Naive thymus-derived CD8-positive, alpha-beta T cell (primary cell): ENCODE measurements at regions not wholly inside any gene's neighbourhood (a gene's known extent, or its start where the extent isn't known, plus 50 kb on each side); places are given as distances from the start of the nearest gene placed in this dataset.

ENCODE experiments used
- ATAC-seq, 2 donors: fragments of 150-1000 bp; cut with Tn5 transposase in 1 of 2; sonication (Bioruptor Pico), chemical (Tn5 transposase) in 1 of 2; 1 replicate in 1 of 2; 2 replicates in 1 of 2; pipeline ENCODE4 v1.10.0; 2021; ENCODE audit warnings: mild to moderate bottlenecking in 2 of 2, moderate library complexity in 2 of 2
- POLR2A ChIA-PET: fragments of 350-600 bp; sonication (Branson Sonifier 250); formaldehyde crosslinking; loops from one replicate; lab custom pipeline; 2021; ENCODE audit warnings: antibody characterized with exemption; lab: Charles Lee
- DNase-seq, 10 donors: peaks; one replicate each; pipeline versions ENCODE4 v3.0.0 to v3.0.0-alpha.2; 2020 to 2022
- H3K27ac Mint-ChIP-seq, 10 donors: one replicate each; pipeline ENCODE4 v1.8.0; 2020 to 2022; ENCODE audit warnings: mild to moderate bottlenecking in 10 of 10, mixed read lengths in 10 of 10, moderate library complexity in 4 of 10, inconsistent platforms in 1 of 10
- H3K27me3 Mint-ChIP-seq, 5 donors: one replicate each; pipeline ENCODE4 v1.8.0; 2021 to 2022; ENCODE audit warnings: mixed read lengths in 5 of 5
- H3K36me3 Mint-ChIP-seq, 3 donors: one replicate each; pipeline ENCODE4 v1.8.0; 2020 to 2022; ENCODE audit warnings: mixed read lengths in 3 of 3, mild to moderate bottlenecking in 2 of 3, inconsistent platforms in 1 of 3
- H3K4me1 Mint-ChIP-seq, 4 donors: one replicate each; pipeline ENCODE4 v1.8.0; 2021 to 2022; ENCODE audit warnings: mixed read lengths in 4 of 4
- H3K4me3 Mint-ChIP-seq, 10 donors: one replicate each; pipeline ENCODE4 v1.8.0; 2020 to 2022; ENCODE audit warnings: mild to moderate bottlenecking in 10 of 10, mixed read lengths in 10 of 10, moderate library complexity in 6 of 10, inconsistent platforms in 1 of 10
- H3K9me3 Mint-ChIP-seq, 9 donors: one replicate each; pipeline ENCODE4 v1.8.0; 2020 to 2022; ENCODE audit warnings: mixed read lengths in 9 of 9, mild to moderate bottlenecking in 3 of 9, inconsistent platforms in 1 of 9, moderate library complexity in 1 of 9

DNA sequence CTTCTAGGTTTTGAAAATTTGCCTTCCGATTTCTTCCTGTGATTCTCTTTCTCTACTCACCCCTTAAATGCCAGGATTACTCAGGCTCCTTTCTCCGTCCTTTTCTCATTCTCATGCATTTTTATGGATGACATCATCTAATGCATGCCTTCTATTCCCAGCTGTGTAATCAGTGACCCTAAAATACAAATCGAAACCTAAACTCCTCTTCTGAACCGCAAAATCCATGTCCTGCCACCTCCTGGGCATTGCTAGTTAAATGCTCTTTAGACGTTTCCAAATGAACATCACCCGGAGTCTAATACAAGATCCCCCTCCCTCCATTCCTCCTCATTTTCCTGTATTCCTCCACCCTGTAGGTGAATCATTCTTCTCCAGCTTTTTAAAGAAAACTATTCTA, 1703.1 kb upstream of the FLRT2 start:
- POLR2A ChIA-PET, result no interaction called here
- ATAC-seq (no peak), DNase-seq (no peak)
- H3K4me3 Mint-ChIP-seq, result no peak overlapping the region
- no peak overlapping the region for H3K27ac Mint-ChIP-seq
- no peaks in the 10 kb centered on the region for H3K4me1 Mint-ChIP-seq
- H3K36me3 Mint-ChIP-seq, result no peaks in the 10 kb centered on the region
- H3K27me3 Mint-ChIP-seq, result no peaks in the 10 kb centered on the region
- peaks cover 0 to 17% (median 8%) of the 10 kb centered on the region in 9 donors for H3K9me3 Mint-ChIP-seq

DNA sequence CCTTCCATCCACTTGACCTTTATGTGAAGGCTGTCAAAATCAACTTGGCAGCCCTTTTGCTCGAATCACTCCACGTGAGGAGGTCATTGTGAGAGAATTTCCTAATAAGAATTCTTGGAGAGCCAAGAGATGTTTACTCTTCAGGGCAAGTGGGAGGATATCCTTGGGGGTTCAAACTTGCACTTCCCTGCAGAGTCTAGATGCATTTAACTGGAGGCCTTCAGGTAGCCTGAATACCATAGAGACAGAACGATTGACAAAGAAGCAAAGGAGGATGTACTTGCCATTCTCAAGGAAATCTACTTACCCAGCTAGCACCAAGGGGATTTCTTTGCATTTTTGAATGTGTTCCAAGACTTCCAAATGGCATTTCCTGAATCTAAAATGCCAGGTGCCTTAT, 1702.6 kb upstream of the FLRT2 start:
- DNase-seq, result no peak
- Mint-ChIP-seq H3K9me3 (peaks cover 0 to 16% (median 8%) of the 10 kb centered on the region in 9 donors), H3K4me1 (no peaks in the 10 kb centered on the region), H3K4me3 (no peak overlapping the region), H3K36me3 (no peaks in the 10 kb centered on the region), H3K27me3 (no peaks in the 10 kb centered on the region), H3K27ac (no peak overlapping the region)
- POLR2A ChIA-PET, result no interaction called here
- ATAC-seq, result no peak

DNA sequence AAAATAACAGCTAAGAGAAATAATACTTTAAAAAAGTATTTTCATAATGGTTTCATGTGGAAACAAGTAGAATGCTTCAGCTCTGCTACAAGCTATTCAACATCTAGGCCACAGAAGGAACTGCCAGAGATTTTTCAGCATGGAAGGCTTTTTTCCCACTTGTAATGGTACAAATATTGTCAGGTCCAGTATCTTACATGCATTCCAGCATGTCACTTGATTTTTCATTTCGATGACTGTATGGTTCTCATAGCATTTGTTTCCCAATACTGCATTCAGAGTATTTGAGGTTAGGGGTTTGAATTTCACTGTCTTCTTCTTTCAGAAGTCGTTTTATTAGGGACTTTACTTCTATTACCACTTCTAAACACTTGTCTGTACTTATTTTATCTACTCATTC, 1701.5 kb upstream of the FLRT2 start:
- no peak for ATAC-seq
- POLR2A ChIA-PET, result no interaction called here
- H3K4me1 Mint-ChIP-seq, result no peaks in the 10 kb centered on the region

DNA sequence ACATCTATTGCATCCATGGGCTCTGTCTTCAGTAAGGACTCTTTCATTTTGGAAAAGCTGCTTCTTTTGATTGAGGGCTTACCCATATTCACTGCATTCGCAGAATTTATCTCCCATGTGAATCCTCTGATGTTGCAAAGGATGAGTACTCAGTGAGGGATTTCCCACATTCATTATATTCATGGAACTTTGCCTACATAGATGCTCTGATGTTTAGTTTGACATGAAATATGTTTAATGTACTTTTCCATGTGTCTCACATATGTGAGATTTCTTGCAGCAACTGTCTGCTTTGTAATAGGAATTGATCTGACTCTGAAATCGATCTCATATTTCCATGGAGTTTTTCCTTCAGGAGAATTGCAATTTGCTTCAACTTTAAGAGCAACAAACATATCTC, 1699.6 kb upstream of the FLRT2 start:
- Mint-ChIP-seq H3K4me1 (no peaks in the 10 kb centered on the region), H3K4me3 (no peak overlapping the region), H3K27ac (no peak overlapping the region), H3K27me3 (no peaks in the 10 kb centered on the region), H3K9me3 (peaks cover 0 to 15% (median 7%) of the 10 kb centered on the region in 9 donors), H3K36me3 (no peaks in the 10 kb centered on the region)
- no peak for DNase-seq
- ATAC-seq, result no peak
- POLR2A ChIA-PET, result no interaction called here

More for the DNA sequence above, 1701.5 kb upstream of the FLRT2 start:
- H3K9me3 Mint-ChIP-seq, result peaks cover 0 to 15% (median 8%) of the 10 kb centered on the region in 9 donors
- DNase-seq, result no peak
- H3K36me3 Mint-ChIP-seq, result no peaks in the 10 kb centered on the region
- no peak overlapping the region for H3K27ac Mint-ChIP-seq
- H3K27me3 Mint-ChIP-seq, result no peaks in the 10 kb centered on the region
- no peak overlapping the region for H3K4me3 Mint-ChIP-seq

DNA sequence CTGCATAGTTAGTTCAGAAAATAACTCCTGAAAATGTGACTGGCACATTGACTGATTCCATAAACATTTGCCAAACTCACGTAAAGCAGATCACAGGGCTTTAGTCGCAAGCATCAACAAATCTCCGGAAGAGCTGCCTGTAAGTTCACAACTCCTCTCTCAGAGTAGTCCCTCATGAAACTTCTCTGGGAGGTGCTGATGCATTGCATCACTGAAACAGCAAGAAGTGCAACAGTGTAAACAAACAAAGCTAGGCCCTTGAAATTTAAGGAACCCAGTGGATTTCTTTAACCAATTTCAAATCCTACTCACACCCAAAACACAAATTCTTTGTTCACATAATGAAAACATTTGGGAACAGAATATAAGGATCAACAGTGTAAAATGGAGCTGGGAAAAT, 1691.7 kb upstream of the FLRT2 start:
- no peaks in the 10 kb centered on the region for H3K27me3 Mint-ChIP-seq
- POLR2A ChIA-PET, result no interaction called here
- DNase-seq (no peak), ATAC-seq (no peak)
- H3K4me3 Mint-ChIP-seq, result no peak overlapping the region
- H3K4me1 Mint-ChIP-seq, result no peaks in the 10 kb centered on the region
- no peaks in the 10 kb centered on the region for H3K36me3 Mint-ChIP-seq
- H3K9me3 Mint-ChIP-seq, result peaks cover 2 to 33% (median 13%) of the 10 kb centered on the region in 9 donors
- H3K27ac Mint-ChIP-seq, result no peak overlapping the region

DNA sequence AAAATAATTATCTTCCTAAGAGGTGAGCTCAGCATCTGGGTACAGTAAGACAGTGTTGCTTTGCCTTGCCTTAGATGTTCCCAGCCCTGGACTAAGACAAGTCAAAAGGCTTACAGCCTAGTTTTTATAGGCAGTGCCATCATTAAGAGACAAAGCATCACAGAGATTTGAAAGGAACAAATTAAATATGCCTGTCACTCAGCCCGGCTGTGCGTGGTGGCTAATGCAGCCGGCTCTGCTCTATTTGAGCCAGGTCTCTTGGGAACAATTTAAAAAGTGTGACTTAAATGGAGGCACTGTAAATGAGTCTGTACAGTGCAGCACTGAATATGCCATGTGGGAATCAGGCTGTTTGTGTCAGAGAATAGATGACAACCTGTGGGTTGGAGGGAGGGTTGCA, 1687.4 kb upstream of the FLRT2 start:
- POLR2A ChIA-PET, result no interaction called here
- no peaks in the 10 kb centered on the region for H3K36me3 Mint-ChIP-seq
- no peak overlapping the region for H3K4me3 Mint-ChIP-seq
- DNase-seq, result no peak
- no peak overlapping the region for H3K27ac Mint-ChIP-seq
- no peak for ATAC-seq
- peaks cover 0 to 33% (median 11%) of the 10 kb centered on the region in 9 donors for H3K9me3 Mint-ChIP-seq
- H3K27me3 Mint-ChIP-seq, result no peaks in the 10 kb centered on the region
- H3K4me1 Mint-ChIP-seq, result no peaks in the 10 kb centered on the region

DNA sequence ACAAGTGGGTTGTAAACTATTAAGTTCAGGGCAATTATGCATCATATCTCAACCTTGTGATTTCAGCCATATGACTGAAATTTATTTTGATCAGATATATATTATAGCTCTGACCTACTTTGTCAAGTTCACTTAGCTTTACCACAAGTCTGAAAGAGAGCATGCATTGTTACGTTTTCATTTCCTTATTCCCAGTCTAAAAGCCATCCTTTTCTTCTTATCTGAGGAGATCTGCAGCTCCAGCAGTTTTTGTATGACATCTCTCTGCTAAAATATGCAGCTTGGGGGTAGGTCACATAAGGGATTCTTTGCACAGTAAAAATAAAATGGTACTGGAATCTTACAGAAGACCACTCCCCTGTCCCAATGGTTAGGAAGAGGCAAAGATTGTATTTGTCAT, 1682.8 kb upstream of the FLRT2 start:
- DNase-seq (no peak), ATAC-seq (no peak)
- Mint-ChIP-seq H3K27ac (no peak overlapping the region), H3K9me3 (peaks cover 1 to 14% (median 5%) of the 10 kb centered on the region in 9 donors), H3K4me1 (no peaks in the 10 kb centered on the region), H3K36me3 (no peaks in the 10 kb centered on the region), H3K4me3 (no peak overlapping the region), H3K27me3 (no peaks in the 10 kb centered on the region)
- POLR2A ChIA-PET, result no interaction called here

DNA sequence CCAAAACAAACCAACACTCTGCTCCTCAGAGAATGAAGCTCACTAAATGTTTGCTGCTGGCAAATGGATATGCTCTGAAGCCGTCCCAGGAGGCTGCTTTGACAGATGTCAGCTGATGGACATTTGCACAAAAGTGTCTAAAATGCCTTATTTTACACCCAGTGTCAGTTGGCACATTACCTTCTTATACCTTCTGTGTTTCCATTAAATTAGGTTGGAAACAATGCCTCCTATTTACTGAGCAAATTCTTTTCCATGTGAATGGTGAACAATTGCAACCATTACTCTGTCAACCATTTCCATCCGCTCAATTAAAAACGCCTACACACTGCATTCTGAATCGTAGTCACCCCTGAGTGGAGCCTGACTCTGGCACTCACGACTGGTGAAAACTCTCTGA, 1679.9 kb upstream of the FLRT2 start:
- Mint-ChIP-seq H3K4me3 (no peak overlapping the region), H3K27me3 (no peaks in the 10 kb centered on the region), H3K27ac (no peak overlapping the region), H3K4me1 (no peaks in the 10 kb centered on the region), H3K9me3 (peaks cover 0 to 19% (median 9%) of the 10 kb centered on the region in 9 donors), H3K36me3 (no peaks in the 10 kb centered on the region)
- DNase-seq, result no peak
- no peak for ATAC-seq
- POLR2A ChIA-PET, result no interaction called here

DNA sequence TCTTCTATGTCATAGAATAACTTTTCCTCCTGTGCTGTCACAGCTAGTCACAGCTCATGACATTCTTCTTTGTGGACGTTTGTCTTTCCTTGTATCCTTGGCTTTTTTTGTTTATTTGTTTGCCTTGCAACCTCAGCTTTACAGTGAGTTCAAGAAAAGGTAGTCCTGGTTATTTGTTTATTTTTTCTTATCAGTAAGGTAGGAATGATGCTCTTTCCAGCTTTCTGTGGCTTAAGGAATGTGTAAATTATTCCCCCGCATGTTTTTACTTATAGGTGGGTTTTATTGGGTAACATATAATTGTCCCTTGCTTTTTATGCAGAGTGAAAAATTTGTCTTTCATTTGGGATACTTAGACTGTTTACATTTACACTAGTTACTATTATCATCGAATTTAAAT, 1673.6 kb upstream of the FLRT2 start:
- peaks cover 0 to 8% (median 0%) of the 10 kb centered on the region in 3 donors for H3K36me3 Mint-ChIP-seq
- H3K4me1 Mint-ChIP-seq, result no peaks in the 10 kb centered on the region
- no peak overlapping the region for H3K4me3 Mint-ChIP-seq
- no peak for DNase-seq
- peaks cover 0 to 33% (median 23%) of the 10 kb centered on the region in 9 donors for H3K9me3 Mint-ChIP-seq
- POLR2A ChIA-PET, result no interaction called here
- H3K27me3 Mint-ChIP-seq, result no peaks in the 10 kb centered on the region
- ATAC-seq, result no peak
- H3K27ac Mint-ChIP-seq, result no peak overlapping the region

DNA sequence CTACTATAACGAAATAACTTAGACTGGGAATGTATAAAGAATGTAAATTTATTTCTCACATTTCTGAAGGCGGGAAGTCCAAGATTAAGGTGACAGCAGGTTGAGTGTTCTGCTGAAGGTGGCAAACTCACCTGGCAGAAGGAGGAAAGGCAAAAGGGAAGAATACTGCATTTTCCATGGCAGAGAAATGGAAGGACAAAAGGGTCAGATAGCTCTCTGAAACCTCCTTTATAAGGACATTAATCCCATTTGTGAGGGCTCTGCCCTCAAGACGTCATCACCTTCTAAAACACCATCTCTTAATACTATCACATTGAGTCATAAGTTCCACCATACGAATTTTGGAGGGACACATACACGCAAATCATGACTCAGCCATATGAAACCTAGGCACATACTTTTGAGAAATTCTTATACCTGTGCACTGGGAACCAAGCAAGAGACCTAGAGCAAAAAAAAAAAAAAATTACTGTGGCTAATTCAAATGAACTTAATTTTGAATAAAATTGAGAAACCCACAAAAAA, 1669.3 kb upstream of the FLRT2 start:
- no peaks in the 10 kb centered on the region for H3K4me1 Mint-ChIP-seq
- peaks cover 0 to 36% (median 16%) of the 10 kb centered on the region in 9 donors for H3K9me3 Mint-ChIP-seq
- no peak overlapping the region for H3K4me3 Mint-ChIP-seq
- no peaks in the 10 kb centered on the region for H3K27me3 Mint-ChIP-seq
- H3K36me3 Mint-ChIP-seq, result peaks cover 0 to 8% (median 0%) of the 10 kb centered on the region in 3 donors
- POLR2A ChIA-PET, result no interaction called here
- ATAC-seq (no peak), DNase-seq (no peak)
- H3K27ac Mint-ChIP-seq, result no peak overlapping the region

DNA sequence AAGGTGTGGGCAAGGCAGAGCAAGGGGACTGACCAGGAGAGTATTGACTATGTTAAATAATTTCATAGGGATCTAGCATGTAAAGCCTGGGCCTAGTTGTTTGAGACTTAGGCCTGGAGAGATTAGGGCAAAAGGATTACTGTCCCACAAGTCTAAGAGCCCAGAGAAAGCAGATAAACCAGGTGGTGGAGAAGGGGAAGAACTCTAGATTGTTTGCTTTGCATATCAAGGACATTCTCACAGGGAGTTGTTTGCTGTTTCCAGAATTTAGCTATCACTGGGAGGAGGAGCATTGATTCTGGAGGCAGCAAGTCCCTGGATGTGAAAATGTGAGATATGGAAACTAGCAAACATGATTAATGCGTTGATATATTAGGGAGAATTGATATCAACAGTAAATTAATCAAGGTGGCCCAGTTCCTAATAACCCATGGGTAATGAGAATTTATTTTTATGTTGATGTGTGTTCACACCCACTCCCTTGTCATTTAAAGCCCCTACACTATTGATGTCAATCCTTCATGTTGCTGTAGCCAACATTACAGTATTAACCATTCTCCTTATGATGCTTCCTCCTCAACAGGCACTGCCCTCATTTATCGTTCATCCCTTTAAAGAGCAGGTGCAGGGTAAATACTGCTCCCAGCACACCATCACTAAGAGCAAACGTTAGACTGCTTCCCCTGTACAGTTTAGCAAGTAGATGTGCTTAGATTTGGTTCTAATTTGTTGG, 1666.7 kb upstream of the FLRT2 start:
- Mint-ChIP-seq H3K4me3 (no peak overlapping the region), H3K27me3 (no peaks in the 10 kb centered on the region), H3K36me3 (peaks cover 0 to 8% (median 0%) of the 10 kb centered on the region in 3 donors), H3K9me3 (peaks cover 0 to 17% (median 13%) of the 10 kb centered on the region in 9 donors), H3K27ac (no peak overlapping the region), H3K4me1 (no peaks in the 10 kb centered on the region)
- no peak for DNase-seq
- POLR2A ChIA-PET, result no interaction called here
- ATAC-seq, result no peak

DNA sequence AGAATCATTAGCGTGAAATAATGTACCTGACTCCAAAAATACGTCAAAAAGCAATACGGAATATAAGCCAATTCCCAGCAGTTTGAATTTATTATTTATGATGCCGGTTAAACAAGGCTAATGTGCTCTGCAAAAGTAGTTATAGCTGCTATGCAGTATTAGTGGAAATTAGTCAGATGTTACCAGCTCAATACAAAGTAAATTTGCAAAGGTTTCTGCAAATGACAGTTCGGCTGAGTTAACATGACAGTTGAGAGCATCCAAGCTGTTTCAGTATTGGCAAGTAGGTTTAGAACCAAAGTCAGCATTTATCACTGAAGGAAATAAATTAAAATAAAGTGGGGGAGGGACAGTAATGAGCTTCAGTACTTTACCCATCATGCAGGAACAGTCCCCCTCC, 1665.8 kb upstream of the FLRT2 start:
- Mint-ChIP-seq H3K27ac (no peak overlapping the region), H3K9me3 (peaks cover 0 to 19% (median 10%) of the 10 kb centered on the region in 9 donors), H3K27me3 (no peaks in the 10 kb centered on the region), H3K4me3 (no peak overlapping the region), H3K4me1 (no peaks in the 10 kb centered on the region), H3K36me3 (no peaks in the 10 kb centered on the region)
- POLR2A ChIA-PET, result no interaction called here
- no peak for DNase-seq
- ATAC-seq, result no peak

DNA sequence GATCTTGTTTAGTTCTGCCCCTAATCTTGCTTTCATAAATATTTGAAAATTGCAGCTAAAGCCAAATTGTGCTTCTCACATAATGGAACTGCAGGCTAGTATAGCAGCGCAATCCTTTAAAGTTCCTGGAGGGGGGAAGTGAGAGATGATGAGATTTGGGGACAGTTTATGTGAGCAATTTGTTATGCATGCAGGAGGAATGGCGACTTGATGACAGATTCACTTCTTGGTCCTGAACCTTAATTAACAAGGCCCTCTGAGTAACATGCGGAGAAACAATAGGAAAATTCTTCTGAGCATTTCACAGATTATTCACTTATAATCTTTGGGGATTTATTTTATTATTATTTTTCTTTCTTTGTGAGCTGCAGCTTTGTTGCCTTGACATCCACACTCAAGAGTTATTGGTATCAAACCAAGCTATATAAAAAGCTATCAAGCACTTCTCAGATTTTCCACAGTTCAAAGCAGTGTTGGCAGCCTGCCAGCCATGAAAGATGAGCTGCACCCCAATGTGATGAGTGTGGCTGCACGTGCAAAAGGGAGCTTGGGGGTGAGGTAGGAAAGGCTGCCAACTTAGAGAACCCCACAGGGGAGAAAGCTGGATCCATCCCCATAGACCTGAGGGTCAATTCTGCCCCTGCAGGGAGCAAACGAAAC, 1662.2 kb upstream of the FLRT2 start:
- no peak for DNase-seq
- no peaks in the 10 kb centered on the region for H3K36me3 Mint-ChIP-seq
- no peaks in the 10 kb centered on the region for H3K4me1 Mint-ChIP-seq
- POLR2A ChIA-PET, result no interaction called here
- no peak overlapping the region for H3K27ac Mint-ChIP-seq
- no peak overlapping the region for H3K4me3 Mint-ChIP-seq
- no peaks in the 10 kb centered on the region for H3K27me3 Mint-ChIP-seq
- H3K9me3 Mint-ChIP-seq, result peaks cover 0 to 21% (median 7%) of the 10 kb centered on the region in 9 donors
- ATAC-seq, result no peak
